Panc1 (cell line): ENCODE measurements at regions not wholly inside any gene's neighbourhood (a gene's known extent, or its start where the extent isn't known, plus 50 kb on each side); places are given as distances from the start of the nearest gene placed in this dataset.

Experiments used
- ATAC-seq: fragments of 200-7000 bp; cut with Tn5 transposase; 2 replicates; pipeline ENCODE4 v1.9.1; 2020; ENCODE audit warnings: mild to moderate bottlenecking, moderate library complexity
- BruUV-seq: library from RNA; stranded (reverse); fragments of 400-500 nt; replicated peaks from 2 replicates; lab custom pipeline; 2021; lab: Mats Ljungman, UMichigan
- CTCF ChIA-PET: fragments of 300-600 bp; sonication (Branson Sonifier 250); formaldehyde crosslinking; loops from one replicate; lab custom pipeline; 2022; ENCODE audit warnings: antibody characterized with exemption; lab: Charles Lee
- POLR2A ChIA-PET: fragments of 300-600 bp; sonication (Branson Sonifier 250); formaldehyde crosslinking; loops from one replicate; lab custom pipeline; 2022; ENCODE audit warnings: antibody characterized with exemption; lab: Charles Lee
- DNase-seq: peaks from one replicate; pipeline ENCODE4 v3.0.0-alpha.2; 2010; ENCODE audit warnings: low read depth, low spot score
- H3K27ac ChIP-seq: 2 replicates; pipeline ENCODE4 v1.5.1; 2011; ENCODE audit warnings: mild to moderate bottlenecking, low read length, inconsistent platforms
- H3K27me3 ChIP-seq: fragments of 200-500 bp; sonication (Bioruptor generic); 2 replicates; pipeline ENCODE4 v1.6.0; 2014; ENCODE audit warnings: low read length, inconsistent platforms; ENCODE audit not compliant: control insufficient read depth, insufficient read depth
- H3K36me3 ChIP-seq: fragments of 200-500 bp; sonication (Bioruptor generic); 2 replicates; pipeline ENCODE4 v1.5.1; 2014; ENCODE audit warnings: inconsistent platforms, mild to moderate bottlenecking, low read length, moderate library complexity; ENCODE audit not compliant: control insufficient read depth, insufficient read depth
- H3K4me1 ChIP-seq: 2 replicates; pipeline ENCODE4 v1.5.1; 2011; ENCODE audit warnings: inconsistent platforms, mild to moderate bottlenecking, low read length, moderate library complexity; ENCODE audit not compliant: control insufficient read depth, insufficient read depth
- H3K4me3 ChIP-seq, 2 experiments: 2 replicates each; pipeline ENCODE4 v1.5.1; 2011 to 2012; ENCODE audit warnings: low read depth in 2 of 2, low read length in 2 of 2, mild to moderate bottlenecking in 2 of 2, inconsistent platforms in 1 of 2, moderate library complexity in 1 of 2
- H3K9me3 ChIP-seq: fragments of 200-500 bp; sonication (Bioruptor generic); 2 replicates; pipeline ENCODE4 v1.5.1; 2014; ENCODE audit warnings: low read depth, mild to moderate bottlenecking, inconsistent platforms, low read length, moderate library complexity; ENCODE audit not compliant: control insufficient read depth, insufficient read depth
- CTCF ChIP-seq: fragments of 450-650 bp; IDR thresholded peaks from 2 replicates; pipeline ENCODE4 v1.5.1; 2017; ENCODE audit warnings: mild to moderate bottlenecking
- POLR2AphosphoS5 ChIP-seq: IDR thresholded peaks from 2 replicates; pipeline ENCODE4 v1.6.1; 2012; ENCODE audit warnings: mild to moderate bottlenecking, low read depth, low read length, moderate library complexity
- REST ChIP-seq, 2 experiments: IDR thresholded peaks; 2 replicates each; pipeline ENCODE4 v1.6.1; 2011 to 2012; ENCODE audit warnings: low read depth in 2 of 2, control low read depth in 1 of 2, low read length in 1 of 2, mild to moderate bottlenecking in 1 of 2, moderate library complexity in 1 of 2; ENCODE audit not compliant: insufficient read depth in 1 of 2
- SIN3A ChIP-seq: IDR thresholded peaks from 2 replicates; pipeline ENCODE4 v1.6.1; 2012; ENCODE audit warnings: low read depth, mild to moderate bottlenecking, low read length, moderate library complexity, borderline replicate concordance; ENCODE audit not compliant: insufficient read depth
- TCF7L2 ChIP-seq: IDR thresholded peaks from 2 replicates; pipeline ENCODE4 v1.6.1; 2011; ENCODE audit warnings: mild to moderate bottlenecking, low read depth, low read length, inconsistent platforms
- in situ Hi-C: cut with HindIII; loops from 2 replicates; pipeline ENCODE4 v1.10.0; 2016; ENCODE audit warnings: low sequenced_read_pairs, low pct_unique_long_range_greater_than_20kb
- intact Hi-C: fragments of 100-400 bp; cut with micrococcal nuclease; formaldehyde crosslinking; loops from one replicate; pipeline ENCODE4 v1.10.0; 2022; ENCODE audit not compliant: unreplicated experiment

- in situ Hi-C loops, result no loop called here
- no peak for TF ChIP-seq TCF7L2
- TF ChIP-seq POLR2AphosphoS5, result no peak
- TF ChIP-seq CTCF, result no peak
- TF ChIP-seq REST (IDR thresholded peaks at IDR 0.05; ENCODE audit: insufficient read depth in 1 of 2, low read depth in 2 of 2, low read length in 1 of 2), result no peak
- TF ChIP-seq SIN3A, result no peak
- DNase-seq (no peak), ATAC-seq (no peak)
- Histone ChIP-seq H3K4me3 (no peak overlapping the region), H3K27ac (no peak overlapping the region), H3K27me3 (no peaks in the 10 kb centered on the region), H3K36me3 (no peaks in the 10 kb centered on the region), H3K9me3 (peaks cover 8% of the 10 kb centered on the region; the same call in 1 of the 2 replicates), H3K4me1 (no peaks in the 10 kb centered on the region)
- ChIA-PET CTCF (no interaction called here), POLR2A (interaction anchor here (0.6 kb wide), 1 partner anchor 523 kb away, joined by 3 read pairs; no protein-coding TSS in a partner anchor)
- no TSS peak for BruUV-seq
- intact Hi-C loops, result no loop called here
Measured at GRCh38 chr12:86713121-86713520, 456.9 kb upstream of the MGAT4C start.

GRCh38 chr12:86712425-86712843 lies 456.2 kb upstream of the MGAT4C start:
- peak; percentile 92 for ATAC-seq
- Histone ChIP-seq H3K4me1 (no peaks in the 10 kb centered on the region), H3K36me3 (no peaks in the 10 kb centered on the region), H3K27ac (peak overlapping the region; percentile 1; the same call in 1 of the 2 replicates), H3K4me3 (no peak overlapping the region), H3K9me3 (peaks cover 8% of the 10 kb centered on the region; the same call in 1 of the 2 replicates), H3K27me3 (no peaks in the 10 kb centered on the region)
- TF ChIP-seq CTCF, result no peak
- ChIA-PET CTCF (no interaction called here), POLR2A (no interaction called here)
- intact Hi-C loops, result no loop called here
- no TSS peak for BruUV-seq
- in situ Hi-C loops, result no loop called here
- DNase-seq, result peak; percentile 92
